ENCODE measurements at regions not wholly inside any gene's neighbourhood (a gene's known extent, or its start where the extent isn't known, plus 50 kb on each side); places are given as distances from the start of the nearest gene placed in this dataset.

GRCh38 chr2:74778381-74779264, 55.3 kb upstream of the HK2 start:
- no peak overlapping the region for H3K4me3 ChIP-seq
- peaks cover 0 to 3% (median 0%) of the 10 kb centered on the region in 12 donors for H3K9me3 ChIP-seq
- no peak for TF ChIP-seq POLR2A (IDR thresholded peaks at IDR 0.05)
- TF ChIP-seq, protein P1, sequence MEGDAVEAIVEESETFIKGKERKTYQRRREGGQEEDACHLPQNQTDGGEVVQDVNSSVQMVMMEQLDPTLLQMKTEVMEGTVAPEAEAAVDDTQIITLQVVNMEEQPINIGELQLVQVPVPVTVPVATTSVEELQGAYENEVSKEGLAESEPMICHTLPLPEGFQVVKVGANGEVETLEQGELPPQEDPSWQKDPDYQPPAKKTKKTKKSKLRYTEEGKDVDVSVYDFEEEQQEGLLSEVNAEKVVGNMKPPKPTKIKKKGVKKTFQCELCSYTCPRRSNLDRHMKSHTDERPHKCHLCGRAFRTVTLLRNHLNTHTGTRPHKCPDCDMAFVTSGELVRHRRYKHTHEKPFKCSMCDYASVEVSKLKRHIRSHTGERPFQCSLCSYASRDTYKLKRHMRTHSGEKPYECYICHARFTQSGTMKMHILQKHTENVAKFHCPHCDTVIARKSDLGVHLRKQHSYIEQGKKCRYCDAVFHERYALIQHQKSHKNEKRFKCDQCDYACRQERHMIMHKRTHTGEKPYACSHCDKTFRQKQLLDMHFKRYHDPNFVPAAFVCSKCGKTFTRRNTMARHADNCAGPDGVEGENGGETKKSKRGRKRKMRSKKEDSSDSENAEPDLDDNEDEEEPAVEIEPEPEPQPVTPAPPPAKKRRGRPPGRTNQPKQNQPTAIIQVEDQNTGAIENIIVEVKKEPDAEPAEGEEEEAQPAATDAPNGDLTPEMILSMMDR (IDR thresholded peaks at IDR 0.05) = no peak
- ATAC-seq = peak in 1 of 4 donors; percentile 33
- 43 to 54% (median 47%) methylated on average over 15 to 16 of the region's 16 CpGs for WGBS, 4 donors
- no peaks in the 10 kb centered on the region for H3K36me3 ChIP-seq
- no peaks in the 10 kb centered on the region for H3K4me1 ChIP-seq
- DNase-seq = no peak
- no peaks in the 10 kb centered on the region for H3K27me3 ChIP-seq
- intact Hi-C loops (cut with DNase I) = no loop called here
- no peak overlapping the region for H3K27ac ChIP-seq

- 91 to 98% (median 93%) methylated on average over 3 of the region's 3 CpGs for WGBS, 4 donors
- Histone ChIP-seq H3K27me3 (no peaks in the 10 kb centered on the region), H3K9me3 (peaks cover 0 to 3% (median 0%) of the 10 kb centered on the region in 12 donors), H3K4me3 (no peak overlapping the region), H3K36me3 (no peaks in the 10 kb centered on the region), H3K27ac (no peak overlapping the region), H3K4me1 (no peaks in the 10 kb centered on the region)
- no peak for TF ChIP-seq POLR2A (IDR thresholded peaks at IDR 0.05)
- TF ChIP-seq, protein P1 (IDR thresholded peaks at IDR 0.05) = no peak
- no peak for DNase-seq
- intact Hi-C loops (cut with DNase I) = no loop called here
- ATAC-seq = no peak
These were observed 54.7 kb upstream of the HK2 start for GRCh38 chr2:74779265-74779558.

DNA sequence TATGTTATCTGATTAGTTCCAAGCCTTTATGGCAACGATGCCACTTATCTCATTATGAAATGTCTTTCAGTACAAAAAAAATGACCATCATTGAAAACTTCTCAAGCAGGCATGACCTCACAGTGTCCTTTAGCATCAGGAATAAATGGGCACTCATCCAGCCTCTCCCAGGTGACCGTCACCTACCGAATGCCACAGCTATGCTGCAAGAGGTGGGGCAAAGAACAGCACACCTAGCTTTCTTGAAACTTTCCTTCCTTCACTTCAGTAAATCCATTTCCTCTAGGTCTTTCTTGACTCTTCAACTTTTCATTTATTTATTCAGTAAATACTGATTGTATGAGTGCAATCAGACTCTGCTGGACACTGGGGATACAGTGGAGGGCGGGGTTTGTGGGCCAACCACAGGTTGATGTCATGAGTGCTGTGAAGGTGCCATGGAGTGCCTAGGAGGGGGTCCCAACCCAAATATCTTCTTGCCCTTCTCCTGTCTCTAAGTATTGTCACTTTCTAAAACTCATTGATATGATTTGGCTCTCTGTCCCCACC, 54.3 kb upstream of the HK2 start:
- Histone ChIP-seq H3K27me3 (no peaks in the 10 kb centered on the region), H3K27ac (no peak overlapping the region), H3K4me3 (no peak overlapping the region), H3K9me3 (peaks cover 0 to 3% (median 0%) of the 10 kb centered on the region in 12 donors), H3K4me1 (no peaks in the 10 kb centered on the region), H3K36me3 (no peaks in the 10 kb centered on the region)
- DNase-seq = no peak
- ATAC-seq = no peak
- TF ChIP-seq, protein P1 (IDR thresholded peaks at IDR 0.05) = no peak
- no peak for TF ChIP-seq POLR2A (IDR thresholded peaks at IDR 0.05)
- intact Hi-C loops (cut with DNase I) = no loop called here
- 54 to 79% (median 59%) methylated on average over 4 of the region's 4 CpGs for WGBS, 4 donors

Measured in heart left ventricle (tissue), 16 donors.